ENCODE measurements at regions not wholly inside any gene's neighbourhood (a gene's known extent, or its start where the extent isn't known, plus 50 kb on each side); places are given as distances from the start of the nearest gene placed in this dataset.

- TF ChIP-seq, protein P1, sequence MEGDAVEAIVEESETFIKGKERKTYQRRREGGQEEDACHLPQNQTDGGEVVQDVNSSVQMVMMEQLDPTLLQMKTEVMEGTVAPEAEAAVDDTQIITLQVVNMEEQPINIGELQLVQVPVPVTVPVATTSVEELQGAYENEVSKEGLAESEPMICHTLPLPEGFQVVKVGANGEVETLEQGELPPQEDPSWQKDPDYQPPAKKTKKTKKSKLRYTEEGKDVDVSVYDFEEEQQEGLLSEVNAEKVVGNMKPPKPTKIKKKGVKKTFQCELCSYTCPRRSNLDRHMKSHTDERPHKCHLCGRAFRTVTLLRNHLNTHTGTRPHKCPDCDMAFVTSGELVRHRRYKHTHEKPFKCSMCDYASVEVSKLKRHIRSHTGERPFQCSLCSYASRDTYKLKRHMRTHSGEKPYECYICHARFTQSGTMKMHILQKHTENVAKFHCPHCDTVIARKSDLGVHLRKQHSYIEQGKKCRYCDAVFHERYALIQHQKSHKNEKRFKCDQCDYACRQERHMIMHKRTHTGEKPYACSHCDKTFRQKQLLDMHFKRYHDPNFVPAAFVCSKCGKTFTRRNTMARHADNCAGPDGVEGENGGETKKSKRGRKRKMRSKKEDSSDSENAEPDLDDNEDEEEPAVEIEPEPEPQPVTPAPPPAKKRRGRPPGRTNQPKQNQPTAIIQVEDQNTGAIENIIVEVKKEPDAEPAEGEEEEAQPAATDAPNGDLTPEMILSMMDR (IDR thresholded peaks at IDR 0.05 in 4 of 5, conservative IDR thresholded peaks at IDR 0.05 in 1 of 5), result no peak
- TF ChIP-seq POLR2A (IDR thresholded peaks at IDR 0.05), result no peak
Measured at GRCh38 chr3:117556646-117557407, 847.2 kb downstream of the TUSC7 start.

Measured in gastrocnemius medialis (tissue), 4 donors.